BLaER1 treated with 17β-estradiol and CSF1 and Interleukin-3, amounts not matched to agents 10 nM and 100 nM (cell line): ENCODE measurements at regions not wholly inside any gene's neighbourhood (a gene's known extent, or its start where the extent isn't known, plus 50 kb on each side); places are given as distances from the start of the nearest gene placed in this dataset.

Source experiments
- H3K27ac ChIP-seq, 11 experiments: shearing (Covaris generic); formaldehyde crosslinking; 2 replicates each; pipeline ENCODE4 v1.8.1; 2022
- H3K27me3 ChIP-seq, 11 experiments: shearing (Covaris generic); formaldehyde crosslinking; 2 replicates each; pipeline ENCODE4 v1.8.1; 2022
- H3K36me3 ChIP-seq, 11 experiments: shearing (Covaris generic); formaldehyde crosslinking; 2 replicates each; pipeline ENCODE4 v1.8.1; 2022
- H3K4me1 ChIP-seq, 10 experiments: shearing (Covaris generic); formaldehyde crosslinking; 2 replicates each; pipeline ENCODE4 v1.8.1; 2022
- H3K4me2 ChIP-seq, 11 experiments: shearing (Covaris generic); formaldehyde crosslinking; 2 replicates each; pipeline ENCODE4 v1.8.1; 2022
- H3K4me3 ChIP-seq, 10 experiments: shearing (Covaris generic); formaldehyde crosslinking; 2 replicates each; pipeline ENCODE4 v1.8.1; 2022
- H3K9ac ChIP-seq, 11 experiments: shearing (Covaris generic); formaldehyde crosslinking; 2 replicates each; pipeline ENCODE4 v1.8.1; 2022
- H3K9me3 ChIP-seq, 11 experiments: shearing (Covaris generic); formaldehyde crosslinking; replicated peaks in 1 of 11; 2 replicates each; pipeline ENCODE4 v1.8.1; 2022
- H4K20me1 ChIP-seq, 11 experiments: shearing (Covaris generic); formaldehyde crosslinking; 2 replicates each; pipeline ENCODE4 v1.8.1; 2022
- Cebpa-rat ChIP-seq, 11 experiments: shearing (Covaris generic); IDR thresholded peaks; 2 replicates each; pipeline ENCODE4 v1.8.1; 2022

- no peaks in the 10 kb centered on the region for H3K4me1 ChIP-seq
- no peak overlapping the region for H3K4me2 ChIP-seq
- H3K36me3 ChIP-seq = no peaks in the 10 kb centered on the region
- no peak for TF ChIP-seq Cebpa-rat (IDR thresholded peaks at IDR 0.05)
- no peak overlapping the region for H3K4me3 ChIP-seq
- no peak overlapping the region for H3K9ac ChIP-seq
- no peak overlapping the region for H3K27ac ChIP-seq
- H3K9me3 ChIP-seq = no peaks in the 10 kb centered on the region
- H4K20me1 ChIP-seq = no peaks in the 10 kb centered on the region
- no peaks in the 10 kb centered on the region for H3K27me3 ChIP-seq
Observed at GRCh38 chr18:64245126-64245861, 96.4 kb upstream of the LINC00305 start.

GRCh38 chr18:64244571-64244970 lies 95.7 kb upstream of the LINC00305 start:
- Histone ChIP-seq H3K4me2 (no peak overlapping the region), H4K20me1 (no peaks in the 10 kb centered on the region), H3K9me3 (no peaks in the 10 kb centered on the region), H3K27me3 (no peaks in the 10 kb centered on the region), H3K4me3 (no peak overlapping the region), H3K4me1 (no peaks in the 10 kb centered on the region), H3K36me3 (no peaks in the 10 kb centered on the region), H3K9ac (no peak overlapping the region), H3K27ac (no peak overlapping the region)
- TF ChIP-seq Cebpa-rat (IDR thresholded peaks at IDR 0.05) = no peak

GRCh38 chr18:64240316-64240715 lies 91.4 kb upstream of the LINC00305 start:
- no peaks in the 10 kb centered on the region for H3K36me3 ChIP-seq
- no peak for TF ChIP-seq Cebpa-rat (IDR thresholded peaks at IDR 0.05)
- H3K4me2 ChIP-seq = no peak overlapping the region
- H3K27ac ChIP-seq = no peak overlapping the region
- H3K9ac ChIP-seq = no peak overlapping the region
- peaks cover 0 to 4% (median 0%) of the 10 kb centered on the region in 10 experiments; a peak in 3 of 20 replicates for H3K4me1 ChIP-seq
- no peak overlapping the region for H3K4me3 ChIP-seq
- H3K27me3 ChIP-seq = no peaks in the 10 kb centered on the region
- no peaks in the 10 kb centered on the region for H4K20me1 ChIP-seq
- H3K9me3 ChIP-seq = no peaks in the 10 kb centered on the region

- no peak overlapping the region for H3K4me3 ChIP-seq
- no peak overlapping the region for H3K27ac ChIP-seq
- no peaks in the 10 kb centered on the region for H3K9me3 ChIP-seq
- no peak for TF ChIP-seq Cebpa-rat (IDR thresholded peaks at IDR 0.05)
- no peaks in the 10 kb centered on the region for H4K20me1 ChIP-seq
- peaks cover 0 to 5% (median 0%) of the 10 kb centered on the region in 10 experiments; a peak in 5 of 20 replicates for H3K4me1 ChIP-seq
- H3K36me3 ChIP-seq = no peaks in the 10 kb centered on the region
- H3K9ac ChIP-seq = no peak overlapping the region
- H3K27me3 ChIP-seq = no peaks in the 10 kb centered on the region
- H3K4me2 ChIP-seq = no peak overlapping the region
Observed at GRCh38 chr18:64238076-64238475, 89.2 kb upstream of the LINC00305 start.

GRCh38 chr18:64234321-64234720 lies 85.4 kb upstream of the LINC00305 start:
- peaks cover 0 to 5% (median 0%) of the 10 kb centered on the region in 10 experiments; a peak in 5 of 20 replicates for H3K4me1 ChIP-seq
- no peaks in the 10 kb centered on the region for H4K20me1 ChIP-seq
- H3K36me3 ChIP-seq = no peaks in the 10 kb centered on the region
- no peak for TF ChIP-seq Cebpa-rat (IDR thresholded peaks at IDR 0.05)
- no peaks in the 10 kb centered on the region for H3K27me3 ChIP-seq
- no peak overlapping the region for H3K27ac ChIP-seq
- H3K9ac ChIP-seq = no peak overlapping the region
- no peak overlapping the region for H3K4me3 ChIP-seq
- peaks cover 0 to 18% (median 11%) of the 10 kb centered on the region in 11 experiments; a peak in 12 of 22 replicates for H3K9me3 ChIP-seq
- H3K4me2 ChIP-seq = no peak overlapping the region

GRCh38 chr18:64233851-64234250 lies 85.0 kb upstream of the LINC00305 start:
- Histone ChIP-seq H3K9me3 (peaks cover 0 to 18% (median 11%) of the 10 kb centered on the region in 11 experiments; a peak in 12 of 22 replicates), H3K27me3 (no peaks in the 10 kb centered on the region), H3K36me3 (no peaks in the 10 kb centered on the region), H4K20me1 (no peaks in the 10 kb centered on the region), H3K4me3 (no peak overlapping the region), H3K27ac (no peak overlapping the region), H3K4me2 (no peak overlapping the region), H3K9ac (no peak overlapping the region), H3K4me1 (peaks cover 0 to 5% (median 0%) of the 10 kb centered on the region in 10 experiments; a peak in 5 of 20 replicates)
- TF ChIP-seq Cebpa-rat (IDR thresholded peaks at IDR 0.05) = no peak

- Histone ChIP-seq H3K4me1 (no peaks in the 10 kb centered on the region), H3K27ac (no peak overlapping the region), H3K4me2 (no peak overlapping the region), H3K9me3 (peaks cover 0 to 7% (median 0%) of the 10 kb centered on the region in 11 experiments; a peak in 1 of 22 replicates), H3K36me3 (no peaks in the 10 kb centered on the region), H4K20me1 (no peaks in the 10 kb centered on the region), H3K9ac (no peak overlapping the region), H3K4me3 (no peak overlapping the region), H3K27me3 (no peaks in the 10 kb centered on the region)
- TF ChIP-seq Cebpa-rat (IDR thresholded peaks at IDR 0.05) = no peak
Observed at GRCh38 chr18:64220941-64221340, 72.1 kb upstream of the LINC00305 start.

GRCh38 chr18:64219517-64219916 lies 70.6 kb upstream of the LINC00305 start:
- Histone ChIP-seq H3K4me2 (no peak overlapping the region), H3K4me1 (no peaks in the 10 kb centered on the region), H3K36me3 (no peaks in the 10 kb centered on the region), H3K27ac (no peak overlapping the region), H3K9me3 (peaks cover 0 to 7% (median 0%) of the 10 kb centered on the region in 11 experiments; a peak in 1 of 22 replicates), H4K20me1 (no peaks in the 10 kb centered on the region), H3K4me3 (no peak overlapping the region), H3K9ac (no peak overlapping the region), H3K27me3 (no peaks in the 10 kb centered on the region)
- TF ChIP-seq Cebpa-rat (IDR thresholded peaks at IDR 0.05) = no peak

- Histone ChIP-seq H3K4me3 (no peak overlapping the region), H3K27ac (no peak overlapping the region), H3K27me3 (no peaks in the 10 kb centered on the region), H3K4me2 (no peak overlapping the region), H3K9me3 (peaks cover 0 to 4% (median 0%) of the 10 kb centered on the region in 11 experiments; a peak in 2 of 22 replicates), H3K36me3 (no peaks in the 10 kb centered on the region), H4K20me1 (no peaks in the 10 kb centered on the region), H3K9ac (no peak overlapping the region), H3K4me1 (peaks cover 0 to 21% (median 6%) of the 10 kb centered on the region in 10 experiments; a peak in 7 of 20 replicates)
- TF ChIP-seq Cebpa-rat (IDR thresholded peaks at IDR 0.05) = no peak
Observed at GRCh38 chr18:64210401-64210949, 61.6 kb upstream of the LINC00305 start.
